RWPE2 (cell line): ENCODE measurements at regions not wholly inside any gene's neighbourhood (a gene's known extent, or its start where the extent isn't known, plus 50 kb on each side); places are given as distances from the start of the nearest gene placed in this dataset.

Experiments
- ATAC-seq: fragments of 200-7000 bp; cut with Tn5 transposase; 3 replicates; pipeline ENCODE4 v1.9.1; 2021; ENCODE audit warnings: low read depth
- DNase-seq: peaks from one replicate; pipeline ENCODE4 v3.0.0-alpha.2; 2020; ENCODE audit warnings: low spot score
- H3K27ac ChIP-seq: fragments of 450-650 bp; 2 replicates; pipeline ENCODE4 v1.5.1; 2017; ENCODE audit warnings: mild to moderate bottlenecking; ENCODE audit not compliant: poor library complexity, severe bottlenecking
- H3K27me3 ChIP-seq: fragments of 250-450 bp; sonication (Bioruptor Pico); 2 replicates; pipeline ENCODE4 v1.5.1; 2021; ENCODE audit warnings: mild to moderate bottlenecking, moderate library complexity; ENCODE audit not compliant: insufficient read depth, poor library complexity, severe bottlenecking
- H3K36me3 ChIP-seq: fragments of 250-450 bp; sonication (Bioruptor Pico); 2 replicates; pipeline ENCODE4 v1.5.1; 2020; ENCODE audit warnings: low read depth, mild to moderate bottlenecking, moderate library complexity
- H3K4me1 ChIP-seq: fragments of 250-450 bp; sonication (Bioruptor Pico); 2 replicates; pipeline ENCODE4 v1.5.1; 2021; ENCODE audit warnings: mild to moderate bottlenecking, moderate library complexity; ENCODE audit not compliant: insufficient read depth, poor library complexity, severe bottlenecking
- H3K4me3 ChIP-seq: fragments of 250-450 bp; sonication (Bioruptor Pico); 2 replicates; pipeline ENCODE4 v1.5.1; 2021; ENCODE audit warnings: mild to moderate bottlenecking, moderate library complexity; ENCODE audit not compliant: severe bottlenecking
- H3K9me3 ChIP-seq: fragments of 250-450 bp; sonication (Bioruptor Pico); 2 replicates; pipeline ENCODE4 v1.5.1; 2021; ENCODE audit warnings: mild to moderate bottlenecking, moderate library complexity; ENCODE audit not compliant: severe bottlenecking
- CTCF ChIP-seq: fragments of 450-650 bp; IDR thresholded peaks from one replicate; pipeline ENCODE4 v1.5.1; 2017; ENCODE audit warnings: mild to moderate bottlenecking, moderate library complexity; ENCODE audit not compliant: poor library complexity, severe bottlenecking

- ATAC-seq (no peak), DNase-seq (no peak)
- Histone ChIP-seq H3K4me3 (no peak overlapping the region), H3K27me3 (no peaks in the 10 kb centered on the region), H3K9me3 (no peaks in the 10 kb centered on the region), H3K27ac (no peak overlapping the region), H3K36me3 (no peaks in the 10 kb centered on the region), H3K4me1 (no peaks in the 10 kb centered on the region)
- no peak for TF ChIP-seq CTCF
These were observed 719.6 kb downstream of the SQOR start for GRCh38 chr15:46354443-46354842.

GRCh38 chr15:46365572-46365971, 730.7 kb downstream of the SQOR start:
- TF ChIP-seq CTCF = no peak
- Histone ChIP-seq H3K27ac (no peak overlapping the region), H3K27me3 (no peaks in the 10 kb centered on the region), H3K36me3 (no peaks in the 10 kb centered on the region), H3K4me3 (no peak overlapping the region), H3K9me3 (no peaks in the 10 kb centered on the region), H3K4me1 (no peaks in the 10 kb centered on the region)
- DNase-seq (no peak), ATAC-seq (no peak)

- no peaks in the 10 kb centered on the region for H3K36me3 ChIP-seq
- H3K9me3 ChIP-seq = no peaks in the 10 kb centered on the region
- no peak for TF ChIP-seq CTCF
- H3K4me1 ChIP-seq = no peaks in the 10 kb centered on the region
- H3K27ac ChIP-seq = no peak overlapping the region
- DNase-seq = no peak
- H3K27me3 ChIP-seq = no peaks in the 10 kb centered on the region
- no peak overlapping the region for H3K4me3 ChIP-seq
- ATAC-seq = no peak
These were observed 731.7 kb downstream of the SQOR start for GRCh38 chr15:46366360-46367007.

- Histone ChIP-seq H3K4me3 (no peak overlapping the region), H3K9me3 (peaks cover 2% of the 10 kb centered on the region), H3K27me3 (no peaks in the 10 kb centered on the region), H3K27ac (no peak overlapping the region), H3K4me1 (no peaks in the 10 kb centered on the region), H3K36me3 (no peaks in the 10 kb centered on the region)
- TF ChIP-seq CTCF = no peak
- ATAC-seq = no peak
- no peak for DNase-seq
These were observed 749.1 kb downstream of the SQOR start for GRCh38 chr15:46383978-46384377.

GRCh38 chr15:46386356-46386755, 751.5 kb downstream of the SQOR start:
- Histone ChIP-seq H3K27ac (no peak overlapping the region), H3K4me1 (no peaks in the 10 kb centered on the region), H3K9me3 (peaks cover 2% of the 10 kb centered on the region), H3K4me3 (no peak overlapping the region), H3K27me3 (no peaks in the 10 kb centered on the region), H3K36me3 (no peaks in the 10 kb centered on the region)
- DNase-seq (no peak), ATAC-seq (peak; percentile 54; the same call in 2 of the 3 replicates)
- no peak for TF ChIP-seq CTCF
